NOMO-1 treated with DMSO at 0.1 percent for 48 hours (cell line): ENCODE measurements at regions not wholly inside any gene's neighbourhood (a gene's known extent, or its start where the extent isn't known, plus 50 kb on each side); places are given as distances from the start of the nearest gene placed in this dataset.

ENCODE experiments used
- DNase-seq: peaks from one replicate; lab custom pipeline; 2025; ENCODE audit not compliant: unreplicated experiment; lab: John Stamatoyannopoulos, UW

GRCh38 chr4:129532573-129532972 is 436.6 kb downstream of the C4orf33 start:
- DNase-seq, result peak; percentile 96

DNA sequence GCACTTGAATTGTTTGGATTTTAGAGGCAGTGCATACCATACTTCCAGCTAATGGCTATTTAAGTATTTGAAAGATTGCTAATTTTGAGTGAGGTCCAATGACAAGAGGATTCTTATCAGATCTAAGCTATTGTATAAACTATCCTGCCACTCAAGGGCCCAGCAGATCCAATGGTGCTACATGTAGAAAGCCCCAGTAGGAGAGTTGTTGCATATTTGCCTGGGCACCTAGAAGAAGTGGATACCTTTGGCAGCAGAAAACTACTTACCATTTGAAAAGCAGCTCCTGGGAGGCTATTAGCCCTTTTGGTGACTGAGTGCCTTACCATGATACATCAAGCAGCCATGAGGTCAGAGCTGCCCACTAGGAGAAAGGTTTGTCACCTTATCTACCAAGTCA is 447.3 kb downstream of the C4orf33 start:
- no peak for DNase-seq

- DNase-seq, result no peak
Observed at GRCh38 chr4:129545599-129546278, 449.8 kb downstream of the C4orf33 start.

- no peak for DNase-seq
Observed at GRCh38 chr4:129546531-129546930, 450.6 kb downstream of the C4orf33 start.

DNA sequence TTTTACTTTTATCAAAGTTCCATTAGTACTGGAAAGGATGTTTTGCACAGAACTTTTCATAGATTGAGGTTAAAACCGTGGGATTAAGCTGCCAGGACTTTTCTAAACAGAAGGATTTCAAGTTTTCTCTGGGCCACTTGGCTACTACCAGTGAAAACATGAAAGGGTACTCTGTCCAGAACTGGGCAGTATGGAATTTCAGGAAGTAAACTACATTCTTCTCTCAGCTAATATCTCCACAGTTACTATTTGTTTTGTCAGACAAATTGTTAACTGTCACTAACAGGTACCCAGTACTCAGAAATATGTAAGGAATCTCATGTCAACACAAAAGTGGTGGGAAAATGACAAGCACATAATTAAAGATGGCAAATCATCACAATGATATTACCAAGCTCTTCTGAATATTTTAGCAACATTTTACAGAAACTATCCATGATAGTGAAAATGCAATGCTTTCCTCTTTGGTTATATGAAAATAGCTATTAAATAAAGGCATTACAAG is 454.4 kb downstream of the C4orf33 start:
- no peak for DNase-seq

GRCh38 chr4:129561280-129561679 is 465.3 kb downstream of the C4orf33 start:
- no peak for DNase-seq

DNA sequence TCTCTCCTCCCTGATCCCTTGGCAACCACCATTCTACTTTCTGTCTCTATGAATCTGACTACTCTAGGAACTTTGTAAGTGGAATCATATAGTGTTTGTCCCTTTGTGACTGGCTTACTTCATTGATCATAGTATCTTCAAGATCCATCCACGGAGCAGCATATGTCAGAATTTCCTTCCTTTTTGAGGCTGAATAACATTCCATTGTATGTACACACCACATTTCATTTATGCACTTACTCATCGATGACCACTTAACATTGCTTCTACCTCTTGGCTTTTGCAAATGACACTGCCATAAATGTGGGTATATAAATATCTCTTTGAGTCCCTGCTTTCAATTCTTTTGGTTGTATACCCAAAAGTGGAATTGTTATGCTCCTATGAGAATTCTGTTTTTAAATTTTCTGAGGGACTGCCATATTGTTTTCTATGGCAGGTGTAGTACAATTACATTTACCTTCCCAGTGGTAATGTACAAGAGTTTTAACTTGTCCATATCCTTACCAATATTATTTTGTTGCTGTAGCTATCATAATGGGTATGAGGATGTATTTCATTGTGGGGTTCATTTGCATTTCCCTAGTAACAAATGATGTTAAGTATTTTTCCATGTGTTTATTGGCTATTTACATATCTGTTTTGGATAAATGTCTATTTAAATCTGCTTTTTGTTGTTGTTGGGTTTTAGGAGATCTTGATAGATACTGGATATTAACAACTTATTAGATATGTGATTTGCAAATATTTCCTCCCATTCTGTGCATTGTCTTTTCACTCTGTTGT is 466.1 kb downstream of the C4orf33 start:
- DNase-seq, result no peak

GRCh38 chr4:129565214-129565613 is 469.3 kb downstream of the C4orf33 start:
- no peak for DNase-seq

GRCh38 chr4:129570326-129570725 is 474.4 kb downstream of the C4orf33 start:
- DNase-seq, result no peak

DNA sequence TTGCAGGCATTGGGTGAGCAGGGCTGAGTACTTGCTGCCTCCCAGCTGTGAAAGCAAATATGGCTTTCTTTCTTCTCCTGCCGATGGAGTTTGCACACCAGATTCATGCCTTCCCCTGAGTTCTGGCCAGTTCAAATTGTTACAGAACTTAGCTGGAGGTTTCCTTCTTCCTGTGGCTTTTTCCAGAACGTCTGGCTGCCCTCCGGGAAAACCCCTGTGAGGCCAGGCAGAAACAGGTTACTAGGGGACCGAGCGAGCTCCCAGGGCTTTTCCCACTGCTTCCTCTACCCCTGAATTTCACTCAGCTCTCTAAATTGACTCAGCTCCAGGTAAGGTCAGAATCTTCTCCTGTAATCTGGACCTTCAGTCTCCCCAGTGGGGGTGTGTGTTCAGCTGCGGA is 482.4 kb downstream of the C4orf33 start:
- no peak for DNase-seq

DNA sequence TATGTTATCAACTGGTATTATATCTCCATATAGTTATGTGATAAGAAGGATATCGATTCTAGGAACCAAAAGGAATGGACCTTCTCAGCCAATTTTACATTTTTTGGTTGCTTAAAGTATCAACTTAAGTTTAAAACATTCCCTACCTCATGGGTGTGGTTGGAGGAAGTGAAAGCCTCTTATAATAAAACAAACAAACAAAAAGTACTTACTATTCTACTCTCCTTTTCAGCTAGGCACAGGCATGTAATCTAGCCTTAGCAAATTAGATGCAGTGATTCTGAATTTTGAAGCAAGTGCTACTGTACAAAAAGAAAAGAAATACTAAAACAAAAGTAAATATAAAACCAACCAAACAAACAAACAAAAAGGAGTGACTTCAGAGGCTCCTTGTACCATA is 485.4 kb downstream of the C4orf33 start:
- peak; percentile 7 for DNase-seq

DNA sequence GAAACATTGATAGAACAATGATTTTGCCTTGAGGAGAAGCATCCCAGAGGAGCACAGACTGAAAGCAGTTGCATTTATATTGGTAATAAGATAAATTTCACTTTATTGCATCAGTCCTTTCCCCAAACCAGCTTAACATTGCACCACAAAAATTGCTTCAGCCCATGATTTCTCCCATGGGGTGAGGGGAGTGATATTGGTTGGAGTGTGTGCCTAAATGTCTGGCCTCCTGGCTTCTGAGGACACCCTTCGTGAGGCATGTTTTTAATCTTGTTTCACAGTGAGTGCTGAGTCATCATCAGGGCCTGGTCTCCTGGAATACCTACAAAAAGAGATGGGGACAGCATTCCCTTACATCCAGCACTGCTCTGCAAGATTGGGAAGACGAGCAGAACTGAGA is 487.9 kb downstream of the C4orf33 start:
- DNase-seq, result peak; percentile 23

DNA sequence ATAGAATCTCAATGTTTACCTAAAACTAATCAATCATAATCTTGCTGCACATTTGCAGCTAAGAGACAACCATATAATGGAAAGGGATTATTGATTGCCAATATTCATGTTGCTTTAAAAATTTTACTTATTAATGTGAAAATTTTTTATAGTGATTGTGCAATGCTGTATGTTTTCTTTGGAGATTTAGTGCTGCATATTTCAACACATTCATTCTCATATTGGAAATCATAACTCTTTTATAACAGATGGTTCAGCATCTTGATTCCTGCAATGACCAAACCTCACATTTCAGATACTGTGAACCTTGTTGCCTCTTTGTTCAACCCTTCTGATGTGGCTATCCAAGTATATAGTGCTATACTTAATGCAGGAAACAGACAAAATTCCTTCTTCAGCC is 502.6 kb downstream of the C4orf33 start:
- DNase-seq, result no peak

DNA sequence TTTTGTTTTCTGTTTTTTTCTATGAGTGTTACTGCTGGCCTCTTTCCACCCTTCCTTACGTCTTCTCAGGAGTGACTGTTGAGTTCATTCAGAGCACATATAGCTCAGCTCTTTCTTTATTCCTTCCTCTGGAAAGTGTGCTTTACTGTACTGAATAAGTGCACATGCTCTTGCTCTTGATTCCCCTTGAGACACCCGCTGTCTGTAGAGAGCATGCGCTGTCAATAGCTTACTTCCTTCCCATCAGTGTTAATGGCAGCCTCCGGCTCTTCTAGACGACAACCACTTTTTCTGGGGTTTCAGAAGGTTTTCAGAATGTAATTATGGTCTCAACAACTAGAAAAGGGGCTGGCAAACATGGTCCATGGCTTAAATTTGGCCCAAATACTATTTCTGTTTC is 504.9 kb downstream of the C4orf33 start:
- DNase-seq, result no peak

DNA sequence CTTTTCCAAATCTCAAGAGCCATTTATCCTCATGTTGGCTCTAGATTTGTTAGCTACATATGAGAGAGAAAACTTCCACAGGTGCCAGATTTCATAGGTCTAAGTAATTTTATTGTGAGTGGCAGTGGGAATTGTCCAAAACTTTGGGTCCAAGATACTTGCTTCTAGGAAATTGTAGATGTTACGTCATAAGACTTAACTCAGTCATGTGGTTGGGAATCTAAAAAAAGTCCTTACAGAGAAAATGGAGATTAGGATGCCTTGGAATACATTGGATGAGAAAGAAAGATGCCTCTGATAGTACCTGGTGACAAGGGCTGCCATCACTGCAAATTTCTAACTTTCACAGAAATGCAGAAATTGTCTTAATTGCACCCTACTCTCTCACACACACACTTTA is 506.5 kb downstream of the C4orf33 start:
- no peak for DNase-seq

DNA sequence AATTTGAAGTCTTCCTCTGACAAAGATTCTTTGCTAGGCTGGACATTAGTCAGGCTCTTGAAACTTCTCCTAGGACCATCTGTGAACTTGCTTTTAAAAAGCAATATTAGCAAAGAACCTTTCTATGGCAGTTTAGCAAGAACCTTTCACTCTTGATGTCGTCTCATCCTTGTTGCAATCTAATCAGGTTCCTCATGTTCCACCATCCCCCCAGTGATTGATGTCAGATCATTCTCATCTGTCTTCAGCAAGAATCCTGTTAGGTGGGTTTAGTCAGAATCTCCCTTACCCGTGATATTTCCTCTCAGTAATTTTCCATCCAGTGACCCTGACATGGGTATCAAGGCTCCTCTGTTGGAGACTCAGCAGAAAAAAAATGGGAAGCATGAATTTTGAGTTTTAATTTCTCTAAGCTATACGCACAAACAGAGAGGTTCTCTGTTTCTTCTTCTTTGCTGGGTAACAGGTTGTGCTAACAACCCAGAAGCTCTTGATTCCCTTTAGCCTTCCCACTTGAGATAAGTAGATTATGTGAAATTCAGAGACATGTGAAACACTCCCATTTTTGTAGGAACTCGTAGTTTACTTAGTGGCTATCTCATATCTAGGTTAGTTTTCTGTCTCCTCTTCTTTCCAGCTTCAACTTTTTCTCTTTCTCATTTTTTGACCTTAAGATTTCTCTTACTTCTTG is 507.4 kb downstream of the C4orf33 start:
- DNase-seq, result peak; percentile 75

DNA sequence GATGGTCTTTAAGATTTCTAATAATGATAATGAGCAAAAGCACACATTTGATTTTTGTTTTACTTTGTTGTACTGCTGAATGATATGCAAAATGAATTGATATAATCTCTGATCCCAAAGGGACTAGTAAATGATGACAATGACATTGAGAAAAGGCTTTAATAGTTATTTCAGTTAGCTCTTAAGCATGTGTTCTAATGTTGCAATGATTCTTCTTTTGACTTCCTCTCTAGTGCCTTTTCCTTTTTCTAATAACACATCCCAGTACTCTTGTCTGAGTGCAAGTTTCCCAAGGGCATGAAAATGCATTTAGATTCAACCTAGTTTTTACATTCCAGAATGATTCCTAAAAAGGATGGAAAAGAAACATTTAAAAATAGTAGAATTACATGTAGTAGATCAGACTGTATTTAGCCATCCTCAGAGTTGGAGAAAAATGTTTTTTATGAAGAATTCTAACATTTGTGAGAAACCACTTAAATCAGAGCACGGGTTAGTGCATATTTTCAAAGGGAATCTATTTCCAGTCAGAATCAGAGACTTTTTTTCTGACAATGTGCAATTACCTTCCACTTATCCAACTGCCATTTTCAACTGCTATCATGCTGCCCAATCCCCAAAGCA is 508.8 kb downstream of the C4orf33 start:
- DNase-seq, result peak; percentile 86

- DNase-seq, result no peak
Observed at GRCh38 chr4:129614611-129615010, 518.7 kb downstream of the C4orf33 start.

- peak; percentile 42 for DNase-seq
Observed at GRCh38 chr4:129622566-129622965, 526.6 kb downstream of the C4orf33 start.

DNA sequence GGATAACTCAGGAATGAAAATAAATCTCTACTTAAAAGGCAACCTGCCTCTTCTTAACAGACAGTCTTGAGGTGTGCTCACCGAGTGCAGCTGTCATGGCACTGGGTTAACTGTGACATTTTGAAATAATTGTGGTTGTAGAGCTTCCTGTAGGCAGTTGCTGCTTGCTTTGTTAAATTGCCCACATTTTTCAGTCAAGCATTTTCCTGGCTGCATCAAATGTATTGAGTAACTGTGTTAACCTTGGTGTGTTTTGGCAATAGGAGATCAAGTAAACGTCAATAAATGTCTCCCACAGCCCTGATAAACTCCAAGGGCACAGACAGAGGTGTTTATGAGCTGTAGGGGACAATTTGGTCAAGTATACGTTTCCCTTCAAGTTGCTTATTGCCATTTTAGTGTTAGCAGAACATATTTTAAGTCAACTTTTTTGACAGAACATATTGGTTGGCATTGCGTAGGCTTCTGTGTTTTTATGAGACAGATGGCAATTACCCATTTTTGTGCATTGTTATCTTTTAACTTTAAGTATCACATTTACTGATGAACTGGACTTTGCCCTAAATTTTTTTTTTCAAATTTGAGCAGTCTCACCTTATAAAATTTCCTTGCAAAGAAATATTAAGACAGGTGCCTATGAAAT is 527.4 kb downstream of the C4orf33 start:
- DNase-seq, result peak; percentile 95

DNA sequence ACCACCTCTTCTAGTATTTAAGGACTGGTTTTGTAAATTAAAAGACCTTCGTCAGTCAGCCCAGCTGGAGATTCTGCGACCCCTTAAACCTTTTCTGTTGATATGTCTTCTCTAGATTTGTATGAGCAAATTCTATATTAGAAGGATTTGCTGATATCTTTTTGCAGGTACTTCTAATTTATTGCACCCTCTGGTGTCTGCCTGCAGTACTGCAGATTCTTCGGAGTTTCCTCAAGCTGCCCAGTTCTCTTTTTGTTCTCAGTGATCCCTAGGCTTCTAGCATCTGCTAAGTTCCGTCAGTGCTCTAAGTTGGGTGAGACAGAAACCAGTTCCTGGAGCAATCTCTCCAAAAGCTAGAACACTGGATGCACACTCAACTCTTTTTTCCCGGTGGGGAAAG is 545.2 kb downstream of the C4orf33 start:
- DNase-seq, result peak; percentile 42
